DMS 273 (cell line): ENCODE measurements at regions not wholly inside any gene's neighbourhood (a gene's known extent, or its start where the extent isn't known, plus 50 kb on each side); places are given as distances from the start of the nearest gene placed in this dataset.

Experiments used
- DNase-seq: peaks from one replicate; lab custom pipeline; 2025; ENCODE audit not compliant: unreplicated experiment; lab: John Stamatoyannopoulos, UW

GRCh38 chr4:35897808-35898207 is 346.5 kb downstream of the ARAP2 start:
- DNase-seq: no peak

- no peak for DNase-seq
Observed at GRCh38 chr4:35900286-35901243, 343.7 kb downstream of the ARAP2 start.

GRCh38 chr4:35912174-35912573 is 332.1 kb downstream of the ARAP2 start:
- no peak for DNase-seq

- no peak for DNase-seq
Observed at GRCh38 chr4:35918491-35918977, 325.8 kb downstream of the ARAP2 start.

GRCh38 chr4:35925806-35926205 is 318.5 kb downstream of the ARAP2 start:
- no peak for DNase-seq

GRCh38 chr4:35926788-35927187 is 317.5 kb downstream of the ARAP2 start:
- DNase-seq: no peak

- DNase-seq: no peak
Observed at GRCh38 chr4:35933901-35934300, 310.4 kb downstream of the ARAP2 start.

- peak; percentile 56 for DNase-seq
Observed at GRCh38 chr4:35934320-35934981, 309.9 kb downstream of the ARAP2 start.

GRCh38 chr4:35938936-35939335 is 305.4 kb downstream of the ARAP2 start:
- DNase-seq: no peak

- DNase-seq: peak; percentile 3
Observed at GRCh38 chr4:35939751-35940150, 304.6 kb downstream of the ARAP2 start.

GRCh38 chr4:35942092-35942491 is 302.2 kb downstream of the ARAP2 start:
- DNase-seq: no peak

GRCh38 chr4:35943606-35944005 is 300.7 kb downstream of the ARAP2 start:
- DNase-seq: no peak

GRCh38 chr4:35948171-35948570 is 296.1 kb downstream of the ARAP2 start:
- no peak for DNase-seq

GRCh38 chr4:35950442-35950841 is 293.9 kb downstream of the ARAP2 start:
- no peak for DNase-seq

GRCh38 chr4:35952751-35953150 is 291.6 kb downstream of the ARAP2 start:
- DNase-seq: no peak

- no peak for DNase-seq
Observed at GRCh38 chr4:35963383-35963782, 280.9 kb downstream of the ARAP2 start.

- DNase-seq: no peak
Observed at GRCh38 chr4:35963974-35964515, 280.3 kb downstream of the ARAP2 start.

- no peak for DNase-seq
Observed at GRCh38 chr4:35965300-35965699, 279.0 kb downstream of the ARAP2 start.

- DNase-seq: no peak
Observed at GRCh38 chr4:35966566-35966965, 277.7 kb downstream of the ARAP2 start.

GRCh38 chr4:35970366-35970960 is 273.9 kb downstream of the ARAP2 start:
- DNase-seq: no peak

- no peak for DNase-seq
Observed at GRCh38 chr4:35972814-35973213, 271.5 kb downstream of the ARAP2 start.
